K562 (cell line): ENCODE measurements at regions not wholly inside any gene's neighbourhood (a gene's known extent, or its start where the extent isn't known, plus 50 kb on each side); places are given as distances from the start of the nearest gene placed in this dataset.
A peak's percentile ranks its signal among the peaks of the same experiment; 100 is the strongest.

Source experiments
- ATAC-seq: fragments of 200-7000 bp; cut with Tn5 transposase; 3 replicates; pipeline ENCODE4 v1.9.1; 2020; ENCODE audit warnings: moderate library complexity
- BruUV-seq: library from RNA; stranded (reverse); fragments of 400-500 nt; replicated peaks from 2 replicates; lab custom pipeline; 2021; lab: Mats Ljungman, UMichigan
- CTCF ChIA-PET: fragments of 300-600 bp; formaldehyde crosslinking; extraction: SDS; loops from one replicate; lab custom pipeline; 2021; ENCODE audit warnings: low intra/inter-chr PET ratio; lab: Yijun Ruan, JAX
- POLR2A ChIA-PET: fragments of 300-600, 350-650 bp; sonication (Branson Sonifier 250); formaldehyde crosslinking; extraction: SDS; loops from one replicate; lab custom pipeline; 2021; ENCODE audit warnings: antibody characterized with exemption, inconsistent platforms; lab: Yijun Ruan, JAX
- DNase-seq, 4 experiments: peaks; one replicate each; pipeline versions ENCODE4 v3.0.0 to v3.0.0-alpha.2; 2011 to 2018; ENCODE audit warnings: low spot score in 3 of 4, mixed read lengths in 3 of 4; ENCODE audit errors: extremely low read depth in 1 of 4
- FAIRE-seq: peaks from 2 replicates; lab custom pipeline; 2011; peaks lifted over from hg19 to GRCh38; lab: Jason Lieb, UNC
- H2AFZ ChIP-seq: 2 replicates; pipeline ENCODE4 v1.6.0; 2011; ENCODE audit warnings: low read depth, low read length, control low read depth, inconsistent platforms
- H3K27ac ChIP-seq: fragments of 200-600 bp; 3 replicates; pipeline ENCODE4 v1.8.0; 2011; ENCODE audit warnings: low read depth, mild to moderate bottlenecking, control low read depth, inconsistent platforms, low read length, moderate library complexity, mixed read lengths; ENCODE audit errors: extremely low read depth
- H3K27me3 ChIP-seq, 2 experiments: fragments of 300-600 bp in 1 of 2; 2 replicates in 1 of 2; 3 replicates in 1 of 2; pipeline versions ENCODE4 v1.6.0 to v1.8.0; 2011; ENCODE audit warnings: inconsistent platforms in 2 of 2, low read length in 2 of 2, mild to moderate bottlenecking in 1 of 2, mixed read lengths in 1 of 2, moderate library complexity in 1 of 2; ENCODE audit not compliant: control insufficient read depth in 2 of 2, insufficient read depth in 2 of 2
- H3K36me3 ChIP-seq: fragments of 300-600 bp; 3 replicates; pipeline ENCODE4 v1.8.0; 2011; ENCODE audit warnings: mild to moderate bottlenecking, low read length, inconsistent platforms; ENCODE audit not compliant: control insufficient read depth, insufficient read depth
- H3K4me1 ChIP-seq, 2 experiments: fragments of 200-600 bp in 1 of 2; replicated peaks in 1 of 2; 2 replicates in 1 of 2; 3 replicates in 1 of 2; pipeline versions ENCODE4 v1.5.1 to v1.8.0; 2011; ENCODE audit warnings: inconsistent platforms in 2 of 2, low read length in 2 of 2, mild to moderate bottlenecking in 1 of 2, mixed read lengths in 1 of 2, moderate library complexity in 1 of 2; ENCODE audit not compliant: control insufficient read depth in 2 of 2, insufficient read depth in 2 of 2
- H3K4me2 ChIP-seq: 2 replicates; pipeline ENCODE4 v1.6.1; 2011; ENCODE audit warnings: low read length, control low read depth, inconsistent platforms, mixed read lengths; ENCODE audit not compliant: insufficient read depth
- H3K4me3 ChIP-seq: fragments of 200-600 bp; sonication (generic), shearing (Covaris generic); 2 replicates; pipeline ENCODE4 v1.5.1; 2016; ENCODE audit warnings: control low read depth, inconsistent platforms
- H3K79me2 ChIP-seq: fragments of 200-600 bp; 3 replicates; pipeline ENCODE4 v1.8.0; 2011; ENCODE audit warnings: low read length, inconsistent platforms; ENCODE audit not compliant: control insufficient read depth, insufficient read depth
- H3K9ac ChIP-seq, 2 experiments: 2 replicates each; pipeline versions ENCODE4 v1.6.0 to v1.6.1; 2011; ENCODE audit warnings: low read depth in 2 of 2, low read length in 2 of 2, control low read depth in 1 of 2, inconsistent platforms in 1 of 2, mild to moderate bottlenecking in 1 of 2, mixed read lengths in 1 of 2; ENCODE audit not compliant: insufficient read depth in 1 of 2
- H3K9me1 ChIP-seq: one replicate; pipeline ENCODE4 v1.6.0; 2011; ENCODE audit warnings: inconsistent platforms, mild to moderate bottlenecking, low read length, moderate library complexity; ENCODE audit not compliant: control insufficient read depth, insufficient read depth
- H3K9me3 ChIP-seq: replicated peaks from 2 replicates; pipeline ENCODE4 v1.5.1; 2011; ENCODE audit warnings: low read depth, low read length, inconsistent platforms; ENCODE audit not compliant: control insufficient read depth, insufficient read depth
- H4K20me1 ChIP-seq: replicated peaks from 2 replicates; pipeline ENCODE4 v1.6.1; 2011; ENCODE audit warnings: low read length, inconsistent platforms, mixed read lengths; ENCODE audit not compliant: control insufficient read depth, insufficient read depth
- MAZ ChIP-seq, 2 experiments: fragments of 450-650 bp in 1 of 2; sonication (generic) in 1 of 2; formaldehyde crosslinking; IDR thresholded peaks in 1 of 2; conservative IDR thresholded peaks in 1 of 2; 2 replicates each; pipeline versions ENCODE4 v1.4.0 to v1.5.0; 2020; ENCODE audit warnings: mild to moderate bottlenecking in 1 of 2, missing genetic modification reagents in 1 of 2
- MEF2D ChIP-seq: conservative IDR thresholded peaks from 2 replicates; pipeline ENCODE4 v1.6.1; 2016; ENCODE audit warnings: low read depth, missing genetic modification characterization, missing compliant biosample characterization
- NR1H2 ChIP-seq: sonication (generic); formaldehyde crosslinking; IDR thresholded peaks from 2 replicates; pipeline ENCODE4 v1.4.0; 2020; ENCODE audit warnings: mild to moderate bottlenecking, missing genetic modification reagents
- PCBP1 ChIP-seq: fragments of 200-400 bp; formaldehyde crosslinking; IDR thresholded peaks from 2 replicates; pipeline ENCODE4 v1.6.1; 2018; ENCODE audit warnings: mild to moderate bottlenecking, low read depth, low read length; ENCODE audit not compliant: poor library complexity, severe bottlenecking
- SNIP1 ChIP-seq: fragments of 450-650 bp; IDR thresholded peaks from 2 replicates; pipeline ENCODE4 v1.7.1; 2017; ENCODE audit warnings: low read depth, mild to moderate bottlenecking
- SNRNP70 ChIP-seq: fragments of 200-400 bp; formaldehyde crosslinking; optimal IDR thresholded peaks from 2 replicates; pipeline ENCODE3; 2017; ENCODE audit warnings: low read depth, low read length
- ZNF740 ChIP-seq, 3 experiments: fragments of 200-800 bp in 1 of 3; sonication (Bioruptor generic) in 1 of 3; sonication (generic) in 1 of 3; formaldehyde crosslinking in 1 of 3; IDR thresholded peaks; 2 replicates each; pipeline versions ENCODE4 v1.6.1 to v1.8.0; 2016 to 2022; ENCODE audit warnings: mild to moderate bottlenecking in 2 of 3, missing compliant biosample characterization in 2 of 3, missing genetic modification characterization in 2 of 3, missing genetic modification reagents in 1 of 3
- WGBS: fragments of 100-300 bp; shearing (Covaris generic); methylation state at CpG from one replicate; pipeline ENCODE4 v1.1.6; 2016; ENCODE audit warnings: low coverage, mixed read lengths; ENCODE audit not compliant: insufficient coverage; ENCODE audit errors: missing lambda C conversion rate; 5-methylcytosine and 5-hydroxymethylcytosine counted together
- in situ Hi-C: fragments of 300-500 bp; cut with MboI; formaldehyde crosslinking; loops from 4 replicates; pipeline ENCODE4 v1.15.0; 2018; ENCODE audit warnings: inconsistent platforms, mixed read lengths
- intact Hi-C: fragments of 100-400 bp; cut with micrococcal nuclease; formaldehyde crosslinking; loops from 2 replicates; pipeline ENCODE4 v1.14.2; 2022
- TF ChIP-seq, protein P1 (sequence below): fragments of 200-600 bp; sonication (generic); IDR thresholded peaks from one replicate; pipeline ENCODE4 v1.6.1; 2012; ENCODE audit warnings: mild to moderate bottlenecking, low read depth, low read length, inconsistent platforms

DNA sequence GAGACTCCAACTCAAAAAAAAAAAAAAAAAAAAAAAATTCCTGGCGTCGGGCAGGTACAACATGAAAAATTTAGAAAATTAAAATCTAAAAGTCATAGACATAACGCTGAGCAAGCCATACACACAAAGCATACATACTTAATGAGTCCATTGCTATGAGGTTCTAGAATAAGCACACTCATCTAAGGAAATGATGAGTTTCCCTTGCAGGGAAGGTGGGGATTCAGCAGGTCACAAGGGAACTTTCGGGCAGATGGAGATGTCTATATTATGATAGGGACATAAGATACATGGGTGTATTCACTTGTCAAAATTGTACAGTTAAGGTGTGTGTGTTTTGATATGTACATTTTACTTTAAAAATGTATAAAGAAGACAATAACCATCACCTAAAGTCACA lies 120.2 kb upstream of the LIPC start (continued):
- TF ChIP-seq NR1H2 (CRISPR knock-in tag) (no peak), ZNF740 (CRISPR knock-in tag; IDR thresholded peaks at IDR 0.05) (no peak), ZNF740 (tag; IDR thresholded peaks at IDR 0.05) (no peak), PCBP1 (no peak), MEF2D (tag) (no peak)

DNA sequence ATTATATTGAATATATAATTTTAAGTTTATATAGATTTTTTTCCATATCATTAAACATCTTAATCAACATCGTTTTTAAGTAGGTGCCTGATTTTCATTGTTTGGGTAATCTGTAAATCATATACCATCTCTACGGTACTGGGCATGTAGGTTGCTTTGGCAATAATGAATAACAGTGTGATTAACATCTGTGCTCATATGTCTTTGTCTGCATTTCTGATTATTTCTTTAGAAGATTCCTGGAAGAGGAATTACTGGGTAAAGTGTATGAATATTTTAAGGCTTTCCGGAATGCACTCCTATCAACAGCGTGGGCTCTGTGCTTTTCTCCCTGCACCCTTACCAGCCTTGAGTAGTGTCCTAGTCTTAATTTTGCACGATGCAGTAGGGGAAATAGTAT lies 119.8 kb upstream of the LIPC start:
- 11% methylated on average over 5 of the region's 5 CpGs for WGBS
- in situ Hi-C loops = no loop called here
- TF ChIP-seq MAZ (CRISPR knock-in tag; conservative IDR thresholded peaks at IDR 0.05 in 1 of 2, IDR thresholded peaks at IDR 0.05 in 1 of 2) (no peak), SNIP1 (no peak), SNRNP70 (no peak)
- TF ChIP-seq, protein P1, sequence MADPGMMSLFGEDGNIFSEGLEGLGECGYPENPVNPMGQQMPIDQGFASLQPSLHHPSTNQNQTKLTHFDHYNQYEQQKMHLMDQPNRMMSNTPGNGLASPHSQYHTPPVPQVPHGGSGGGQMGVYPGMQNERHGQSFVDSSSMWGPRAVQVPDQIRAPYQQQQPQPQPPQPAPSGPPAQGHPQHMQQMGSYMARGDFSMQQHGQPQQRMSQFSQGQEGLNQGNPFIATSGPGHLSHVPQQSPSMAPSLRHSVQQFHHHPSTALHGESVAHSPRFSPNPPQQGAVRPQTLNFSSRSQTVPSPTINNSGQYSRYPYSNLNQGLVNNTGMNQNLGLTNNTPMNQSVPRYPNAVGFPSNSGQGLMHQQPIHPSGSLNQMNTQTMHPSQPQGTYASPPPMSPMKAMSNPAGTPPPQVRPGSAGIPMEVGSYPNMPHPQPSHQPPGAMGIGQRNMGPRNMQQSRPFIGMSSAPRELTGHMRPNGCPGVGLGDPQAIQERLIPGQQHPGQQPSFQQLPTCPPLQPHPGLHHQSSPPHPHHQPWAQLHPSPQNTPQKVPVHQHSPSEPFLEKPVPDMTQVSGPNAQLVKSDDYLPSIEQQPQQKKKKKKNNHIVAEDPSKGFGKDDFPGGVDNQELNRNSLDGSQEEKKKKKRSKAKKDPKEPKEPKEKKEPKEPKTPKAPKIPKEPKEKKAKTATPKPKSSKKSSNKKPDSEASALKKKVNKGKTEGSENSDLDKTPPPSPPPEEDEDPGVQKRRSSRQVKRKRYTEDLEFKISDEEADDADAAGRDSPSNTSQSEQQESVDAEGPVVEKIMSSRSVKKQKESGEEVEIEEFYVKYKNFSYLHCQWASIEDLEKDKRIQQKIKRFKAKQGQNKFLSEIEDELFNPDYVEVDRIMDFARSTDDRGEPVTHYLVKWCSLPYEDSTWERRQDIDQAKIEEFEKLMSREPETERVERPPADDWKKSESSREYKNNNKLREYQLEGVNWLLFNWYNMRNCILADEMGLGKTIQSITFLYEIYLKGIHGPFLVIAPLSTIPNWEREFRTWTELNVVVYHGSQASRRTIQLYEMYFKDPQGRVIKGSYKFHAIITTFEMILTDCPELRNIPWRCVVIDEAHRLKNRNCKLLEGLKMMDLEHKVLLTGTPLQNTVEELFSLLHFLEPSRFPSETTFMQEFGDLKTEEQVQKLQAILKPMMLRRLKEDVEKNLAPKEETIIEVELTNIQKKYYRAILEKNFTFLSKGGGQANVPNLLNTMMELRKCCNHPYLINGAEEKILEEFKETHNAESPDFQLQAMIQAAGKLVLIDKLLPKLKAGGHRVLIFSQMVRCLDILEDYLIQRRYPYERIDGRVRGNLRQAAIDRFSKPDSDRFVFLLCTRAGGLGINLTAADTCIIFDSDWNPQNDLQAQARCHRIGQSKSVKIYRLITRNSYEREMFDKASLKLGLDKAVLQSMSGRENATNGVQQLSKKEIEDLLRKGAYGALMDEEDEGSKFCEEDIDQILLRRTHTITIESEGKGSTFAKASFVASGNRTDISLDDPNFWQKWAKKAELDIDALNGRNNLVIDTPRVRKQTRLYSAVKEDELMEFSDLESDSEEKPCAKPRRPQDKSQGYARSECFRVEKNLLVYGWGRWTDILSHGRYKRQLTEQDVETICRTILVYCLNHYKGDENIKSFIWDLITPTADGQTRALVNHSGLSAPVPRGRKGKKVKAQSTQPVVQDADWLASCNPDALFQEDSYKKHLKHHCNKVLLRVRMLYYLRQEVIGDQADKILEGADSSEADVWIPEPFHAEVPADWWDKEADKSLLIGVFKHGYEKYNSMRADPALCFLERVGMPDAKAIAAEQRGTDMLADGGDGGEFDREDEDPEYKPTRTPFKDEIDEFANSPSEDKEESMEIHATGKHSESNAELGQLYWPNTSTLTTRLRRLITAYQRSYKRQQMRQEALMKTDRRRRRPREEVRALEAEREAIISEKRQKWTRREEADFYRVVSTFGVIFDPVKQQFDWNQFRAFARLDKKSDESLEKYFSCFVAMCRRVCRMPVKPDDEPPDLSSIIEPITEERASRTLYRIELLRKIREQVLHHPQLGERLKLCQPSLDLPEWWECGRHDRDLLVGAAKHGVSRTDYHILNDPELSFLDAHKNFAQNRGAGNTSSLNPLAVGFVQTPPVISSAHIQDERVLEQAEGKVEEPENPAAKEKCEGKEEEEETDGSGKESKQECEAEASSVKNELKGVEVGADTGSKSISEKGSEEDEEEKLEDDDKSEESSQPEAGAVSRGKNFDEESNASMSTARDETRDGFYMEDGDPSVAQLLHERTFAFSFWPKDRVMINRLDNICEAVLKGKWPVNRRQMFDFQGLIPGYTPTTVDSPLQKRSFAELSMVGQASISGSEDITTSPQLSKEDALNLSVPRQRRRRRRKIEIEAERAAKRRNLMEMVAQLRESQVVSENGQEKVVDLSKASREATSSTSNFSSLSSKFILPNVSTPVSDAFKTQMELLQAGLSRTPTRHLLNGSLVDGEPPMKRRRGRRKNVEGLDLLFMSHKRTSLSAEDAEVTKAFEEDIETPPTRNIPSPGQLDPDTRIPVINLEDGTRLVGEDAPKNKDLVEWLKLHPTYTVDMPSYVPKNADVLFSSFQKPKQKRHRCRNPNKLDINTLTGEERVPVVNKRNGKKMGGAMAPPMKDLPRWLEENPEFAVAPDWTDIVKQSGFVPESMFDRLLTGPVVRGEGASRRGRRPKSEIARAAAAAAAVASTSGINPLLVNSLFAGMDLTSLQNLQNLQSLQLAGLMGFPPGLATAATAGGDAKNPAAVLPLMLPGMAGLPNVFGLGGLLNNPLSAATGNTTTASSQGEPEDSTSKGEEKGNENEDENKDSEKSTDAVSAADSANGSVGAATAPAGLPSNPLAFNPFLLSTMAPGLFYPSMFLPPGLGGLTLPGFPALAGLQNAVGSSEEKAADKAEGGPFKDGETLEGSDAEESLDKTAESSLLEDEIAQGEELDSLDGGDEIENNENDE = no peak

More for the DNA sequence above, 119.8 kb upstream of the LIPC start:
- ChIA-PET CTCF (no interaction called here), POLR2A (interaction anchor here (0.9 to 1.3 kb wide), 4 partner anchors 9 to 50 kb away, joined by 3 to 5 read pairs (median 4); no protein-coding TSS in a partner anchor)
- no peaks in the 10 kb centered on the region for H4K20me1 ChIP-seq
- no peaks in the 10 kb centered on the region for H3K36me3 ChIP-seq
- BruUV-seq = no TSS peak
- peak overlapping the region in 1 of 2 experiments; percentile 24; a peak in 1 of 4 replicates for H3K9ac ChIP-seq
- ATAC-seq (peak; percentile 36; the same call in 2 of the 3 replicates), DNase-seq (no peak), FAIRE-seq (no peak)
- peaks cover 4 to 16% of the 10 kb centered on the region in 2 experiments for H3K4me1 ChIP-seq
- H3K27ac ChIP-seq = peak overlapping the region; percentile 12; the same call in 1 of the 3 replicates
- no peaks in the 10 kb centered on the region for H3K79me2 ChIP-seq
- no peak overlapping the region for H3K4me3 ChIP-seq
- H3K27me3 ChIP-seq = no peaks in the 10 kb centered on the region
- H3K9me3 ChIP-seq = no peaks in the 10 kb centered on the region
- intact Hi-C loops = no loop called here
- H3K4me2 ChIP-seq = peak overlapping the region; percentile 36; the same call in 1 of the 2 replicates
- peak overlapping the region; percentile 84 for H2AFZ ChIP-seq
- no peaks in the 10 kb centered on the region for H3K9me1 ChIP-seq
